ENCODE measurements at regions not wholly inside any gene's neighbourhood (a gene's known extent, or its start where the extent isn't known, plus 50 kb on each side); places are given as distances from the start of the nearest gene placed in this dataset.

DNA sequence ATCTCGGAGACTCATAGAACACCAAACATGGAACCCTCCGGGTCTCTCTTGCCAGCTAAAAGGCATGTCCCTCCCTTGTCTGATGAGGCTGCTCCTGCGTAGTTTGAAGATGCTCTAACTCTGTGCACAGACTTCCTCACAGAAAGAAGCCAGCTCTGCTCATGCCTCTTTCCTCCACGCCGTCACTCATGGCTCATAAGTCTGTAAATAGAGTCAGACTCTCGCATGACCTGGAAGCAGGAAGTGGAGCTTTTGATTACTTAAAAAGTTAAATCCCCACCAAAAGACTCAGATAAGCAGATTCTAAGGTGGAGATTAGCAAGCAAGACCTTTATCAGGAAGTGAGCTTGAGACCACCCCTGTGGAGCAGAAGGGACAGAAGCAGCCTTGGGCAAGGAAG, 171.6 kb downstream of the TRIM33 start:
- H3K27ac ChIP-seq = no peak overlapping the region
- WGBS, 2 donors = 76 to 81% methylated on average over 6 of the region's 6 CpGs
- intact Hi-C loops (cut with DNase I) = no loop called here
- no peaks in the 10 kb centered on the region for H3K36me3 ChIP-seq
- TF ChIP-seq, protein P1, sequence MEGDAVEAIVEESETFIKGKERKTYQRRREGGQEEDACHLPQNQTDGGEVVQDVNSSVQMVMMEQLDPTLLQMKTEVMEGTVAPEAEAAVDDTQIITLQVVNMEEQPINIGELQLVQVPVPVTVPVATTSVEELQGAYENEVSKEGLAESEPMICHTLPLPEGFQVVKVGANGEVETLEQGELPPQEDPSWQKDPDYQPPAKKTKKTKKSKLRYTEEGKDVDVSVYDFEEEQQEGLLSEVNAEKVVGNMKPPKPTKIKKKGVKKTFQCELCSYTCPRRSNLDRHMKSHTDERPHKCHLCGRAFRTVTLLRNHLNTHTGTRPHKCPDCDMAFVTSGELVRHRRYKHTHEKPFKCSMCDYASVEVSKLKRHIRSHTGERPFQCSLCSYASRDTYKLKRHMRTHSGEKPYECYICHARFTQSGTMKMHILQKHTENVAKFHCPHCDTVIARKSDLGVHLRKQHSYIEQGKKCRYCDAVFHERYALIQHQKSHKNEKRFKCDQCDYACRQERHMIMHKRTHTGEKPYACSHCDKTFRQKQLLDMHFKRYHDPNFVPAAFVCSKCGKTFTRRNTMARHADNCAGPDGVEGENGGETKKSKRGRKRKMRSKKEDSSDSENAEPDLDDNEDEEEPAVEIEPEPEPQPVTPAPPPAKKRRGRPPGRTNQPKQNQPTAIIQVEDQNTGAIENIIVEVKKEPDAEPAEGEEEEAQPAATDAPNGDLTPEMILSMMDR (IDR thresholded peaks at IDR 0.05) = no peak
- ATAC-seq (no peak), DNase-seq (no peak)
- peaks cover 0 to 14% (median 0%) of the 10 kb centered on the region in 7 donors for H3K27me3 ChIP-seq
- H3K9me3 ChIP-seq = no peaks in the 10 kb centered on the region
- H3K4me1 ChIP-seq = peaks cover 0 to 12% (median 0%) of the 10 kb centered on the region in 9 donors
- H3K4me3 ChIP-seq = no peak overlapping the region

DNA sequence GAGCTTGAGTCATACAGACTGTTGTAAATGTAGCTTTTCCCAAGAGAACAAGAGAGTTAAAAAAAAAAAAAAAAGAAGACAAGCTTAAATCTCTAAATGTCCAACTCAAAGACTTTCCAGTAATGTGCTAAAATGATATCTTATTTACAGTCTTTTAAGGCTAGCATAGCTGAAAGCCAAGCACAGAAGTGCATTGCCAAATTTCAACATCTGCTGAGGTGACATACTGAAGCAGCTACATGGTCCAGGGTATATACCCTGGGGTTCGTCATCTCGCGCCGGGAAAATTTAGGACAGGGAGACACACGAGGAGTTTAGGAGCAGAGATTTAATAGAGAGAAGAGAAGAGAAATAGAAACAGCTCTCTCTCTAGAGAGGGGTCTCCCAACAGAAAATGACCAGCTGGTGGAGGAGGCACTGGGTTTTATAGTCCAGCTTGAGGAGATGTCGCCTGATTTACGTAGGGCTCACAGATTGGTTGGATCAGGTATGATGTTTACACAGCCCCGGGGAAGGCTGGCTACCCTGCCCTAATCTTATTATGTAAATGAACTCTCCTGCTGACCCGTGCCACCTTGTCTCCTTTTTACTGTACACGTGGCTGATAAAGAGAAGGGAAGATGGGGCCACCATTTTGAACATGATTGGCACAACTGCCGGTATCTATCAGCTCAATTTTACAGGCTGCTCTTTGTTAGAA, 172.7 kb downstream of the TRIM33 start:
- no peaks in the 10 kb centered on the region for H3K36me3 ChIP-seq
- H3K4me1 ChIP-seq = peaks cover 0 to 12% (median 0%) of the 10 kb centered on the region in 9 donors
- no peak for DNase-seq
- peaks cover 0 to 16% (median 0%) of the 10 kb centered on the region in 7 donors for H3K27me3 ChIP-seq
- TF ChIP-seq, protein P1 (IDR thresholded peaks at IDR 0.05) = no peak
- 61 to 64% methylated on average over 11 of the region's 11 CpGs for WGBS, 2 donors
- intact Hi-C loops (cut with DNase I) = no loop called here
- H3K9me3 ChIP-seq = no peaks in the 10 kb centered on the region
- no peak for ATAC-seq
- no peak overlapping the region for H3K4me3 ChIP-seq
- no peak overlapping the region for H3K27ac ChIP-seq

DNA sequence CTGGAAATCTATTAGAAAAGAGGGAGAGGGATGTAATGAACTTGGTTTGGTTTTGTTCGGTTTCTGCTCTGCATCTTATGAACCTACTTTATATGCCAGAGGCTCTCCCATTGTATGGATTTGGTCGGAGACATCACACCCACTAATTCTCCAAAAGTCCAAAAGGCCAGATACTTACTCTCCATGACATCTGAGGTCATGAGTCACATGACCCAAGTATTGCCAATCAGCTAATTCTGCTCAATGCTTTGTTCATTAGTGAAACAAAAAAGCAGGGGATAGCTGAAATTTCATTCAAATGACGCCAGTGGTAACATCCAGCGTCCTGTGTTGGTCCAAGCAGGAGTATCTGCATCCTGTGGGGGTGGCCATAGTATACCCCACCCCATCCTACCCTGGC, 173.6 kb downstream of the TRIM33 start:
- Histone ChIP-seq H3K9me3 (no peaks in the 10 kb centered on the region), H3K36me3 (no peaks in the 10 kb centered on the region), H3K4me3 (no peak overlapping the region), H3K4me1 (peaks cover 0 to 8% (median 0%) of the 10 kb centered on the region in 9 donors), H3K27me3 (peaks cover 0 to 16% (median 0%) of the 10 kb centered on the region in 7 donors), H3K27ac (no peak overlapping the region)
- DNase-seq = no peak
- ATAC-seq = no peak
- 70 to 74% methylated on average over 4 of the region's 4 CpGs for WGBS, 2 donors
- intact Hi-C loops (cut with DNase I) = no loop called here
- TF ChIP-seq, protein P1 (IDR thresholded peaks at IDR 0.05) = no peak

DNA sequence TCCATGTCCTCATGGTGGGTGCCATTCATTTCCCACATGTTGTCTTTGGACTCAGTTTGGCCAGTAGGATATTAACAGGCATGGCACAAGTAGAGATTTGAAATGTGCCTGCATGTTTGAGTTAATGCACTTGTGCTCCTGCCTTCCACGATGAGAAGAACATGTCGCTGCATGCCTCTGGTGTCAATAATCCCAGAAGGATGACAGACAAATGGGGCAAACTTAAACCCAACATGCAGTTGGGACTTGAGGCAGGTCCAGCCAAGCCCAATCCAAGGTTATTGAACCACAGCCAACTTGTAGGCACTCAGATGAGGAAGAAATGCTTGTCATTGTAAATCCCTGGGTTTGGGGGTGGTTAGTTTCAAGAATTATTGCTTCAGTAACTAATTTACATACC, 174.6 kb downstream of the TRIM33 start:
- Histone ChIP-seq H3K27me3 (peaks cover 0 to 16% (median 0%) of the 10 kb centered on the region in 7 donors), H3K9me3 (no peaks in the 10 kb centered on the region), H3K36me3 (no peaks in the 10 kb centered on the region), H3K27ac (no peak overlapping the region), H3K4me3 (no peak overlapping the region), H3K4me1 (no peaks in the 10 kb centered on the region)
- 91 to 95% methylated on average over 2 of the region's 2 CpGs for WGBS, 2 donors
- intact Hi-C loops (cut with DNase I) = no loop called here
- DNase-seq (no peak), ATAC-seq (no peak)
- TF ChIP-seq, protein P1 (IDR thresholded peaks at IDR 0.05) = no peak
